ENCODE measurements at regions not wholly inside any gene's neighbourhood (a gene's known extent, or its start where the extent isn't known, plus 50 kb on each side); places are given as distances from the start of the nearest gene placed in this dataset.

GRCh38 chr6:79307321-79308036 is 73.0 kb upstream of the HMGN3 start:
- TF ChIP-seq CTCF (IDR thresholded peaks at IDR 0.05; ENCODE audit: insufficient read depth, low read length) (no peak), REST (IDR thresholded peaks at IDR 0.05; ENCODE audit: insufficient replicate concordance, low read depth) (no peak), POLR2AphosphoS5 (IDR thresholded peaks at IDR 0.05; ENCODE audit: low read depth) (no peak)

Data from HL-60 (cell line).